HG03571 (cell line): ENCODE measurements at regions not wholly inside any gene's neighbourhood (a gene's known extent, or its start where the extent isn't known, plus 50 kb on each side); places are given as distances from the start of the nearest gene placed in this dataset.

ENCODE experiments used
- ATAC-seq: cut with Tn5 transposase; IDR thresholded peaks from one replicate; pipeline ENCODE4 v1.9.1; 2021; ENCODE audit not compliant: unreplicated experiment

DNA sequence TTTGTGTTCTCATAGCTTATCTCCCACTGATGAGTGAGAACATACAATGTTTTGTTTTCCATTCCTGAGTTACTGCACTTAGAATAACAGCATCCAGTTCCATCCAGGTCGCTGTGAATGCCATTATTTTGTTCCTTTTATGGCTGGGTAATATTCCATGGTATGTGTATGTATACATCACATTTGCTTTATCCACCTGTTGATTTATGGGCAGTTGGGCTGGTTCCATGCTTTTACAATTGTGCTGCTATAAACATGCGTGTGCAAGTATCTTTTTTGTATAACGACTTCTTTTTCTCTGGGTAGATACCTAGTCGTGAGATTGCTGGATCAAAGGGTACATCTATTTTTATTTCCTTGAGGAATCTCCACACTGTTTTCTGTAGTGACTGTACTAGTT is 74.8 kb downstream of the ZNF280B start:
- no peak for ATAC-seq
